Right ventricle myocardium superior (tissue), 1 donor: ENCODE measurements at regions not wholly inside any gene's neighbourhood (a gene's known extent, or its start where the extent isn't known, plus 50 kb on each side); places are given as distances from the start of the nearest gene placed in this dataset.
"Not testable (repeated sequence)": the region's sequence is repeated elsewhere in the genome, so short reads cannot be mapped to it uniquely, and the experiment has no call there.

Experiments used
- ATAC-seq: fragments of 200-7000 bp; cut with Tn5 transposase; one replicate; pipeline ENCODE4 v1.9.1; 2020; ENCODE audit warnings: mild to moderate bottlenecking; ENCODE audit not compliant: poor library complexity
- DNase-seq: peaks from one replicate; pipeline ENCODE4 v3.0.0-alpha.2; 2020
- intact Hi-C: fragments of 100-400 bp; cut with DNase I; formaldehyde crosslinking; loops from one replicate; pipeline ENCODE4 v1.11.2; 2022
- donor health status: DM: no; HTN: yes; CAD: no; lungs with severe emphysema.

- no peak for DNase-seq
- no peak for ATAC-seq
- intact Hi-C loops: no loop called here
Observed at GRCh38 chr6:78611102-78611620, 256.2 kb upstream of the IRAK1BP1 start.

- ATAC-seq: no peak
Observed at GRCh38 chr6:78611886-78612480, 255.4 kb upstream of the IRAK1BP1 start.

GRCh38 chr6:78614961-78615360 lies 252.4 kb upstream of the IRAK1BP1 start:
- DNase-seq: no peak
- no peak for ATAC-seq
- intact Hi-C loops: no loop called here

More at GRCh38 chr6:78611886-78612480, 255.4 kb upstream of the IRAK1BP1 start:
- intact Hi-C loops: no loop called here
- DNase-seq: no peak

GRCh38 chr6:78615430-78615904 lies 251.9 kb upstream of the IRAK1BP1 start:
- no peak for ATAC-seq
- no peak for DNase-seq
- intact Hi-C loops: no loop called here

- DNase-seq: no peak
- intact Hi-C loops: no loop called here
- ATAC-seq: no peak
Observed at GRCh38 chr6:78618970-78619369, 248.4 kb upstream of the IRAK1BP1 start.

- DNase-seq (no peak), ATAC-seq (no peak)
- intact Hi-C loops: no loop called here
Observed at GRCh38 chr6:78623554-78623953, 243.8 kb upstream of the IRAK1BP1 start.

GRCh38 chr6:78629154-78629721 lies 238.1 kb upstream of the IRAK1BP1 start:
- DNase-seq (no peak), ATAC-seq (peak; percentile 36)
- intact Hi-C loops: no loop called here

- ATAC-seq (no peak), DNase-seq (no peak)
- intact Hi-C loops: no loop called here
Observed at GRCh38 chr6:78629836-78630235, 237.5 kb upstream of the IRAK1BP1 start.

- intact Hi-C loops: no loop called here
- no peak for DNase-seq
- no peak for ATAC-seq
Observed at GRCh38 chr6:78631976-78632375, 235.4 kb upstream of the IRAK1BP1 start.

GRCh38 chr6:78639111-78640110 lies 227.9 kb upstream of the IRAK1BP1 start:
- no peak for ATAC-seq
- intact Hi-C loops: no loop called here
- DNase-seq: no peak

GRCh38 chr6:78643976-78644375 lies 223.4 kb upstream of the IRAK1BP1 start:
- ATAC-seq, intact Hi-C loops: not testable (repeated sequence)

GRCh38 chr6:78646542-78647415 lies 220.6 kb upstream of the IRAK1BP1 start:
- intact Hi-C loops, DNase-seq, ATAC-seq: not testable (repeated sequence)

More at GRCh38 chr6:78643976-78644375, 223.4 kb upstream of the IRAK1BP1 start:
- not testable (repeated sequence) for DNase-seq

GRCh38 chr6:78665819-78666218 lies 201.5 kb upstream of the IRAK1BP1 start:
- ATAC-seq, DNase-seq, intact Hi-C loops: not testable (repeated sequence)

GRCh38 chr6:78666764-78667163 lies 200.6 kb upstream of the IRAK1BP1 start:
- ATAC-seq (no peak), DNase-seq (no peak)
- intact Hi-C loops: no loop called here

GRCh38 chr6:78670156-78670555 lies 197.2 kb upstream of the IRAK1BP1 start:
- ATAC-seq (no peak), DNase-seq (no peak)
- intact Hi-C loops: no loop called here

- ATAC-seq: no peak
- intact Hi-C loops: no loop called here
- DNase-seq: no peak
Observed at GRCh38 chr6:78670802-78671201, 196.5 kb upstream of the IRAK1BP1 start.

GRCh38 chr6:78676069-78677007 lies 191.0 kb upstream of the IRAK1BP1 start:
- ATAC-seq, intact Hi-C loops, DNase-seq: not testable (repeated sequence)
